Panc1 (cell line): ENCODE measurements at regions not wholly inside any gene's neighbourhood (a gene's known extent, or its start where the extent isn't known, plus 50 kb on each side); places are given as distances from the start of the nearest gene placed in this dataset.

Experiments
- POLR2AphosphoS5 ChIP-seq: IDR thresholded peaks from 2 replicates; pipeline ENCODE4 v1.6.1; 2012; ENCODE audit warnings: mild to moderate bottlenecking, low read depth, low read length, moderate library complexity
- SIN3A ChIP-seq: IDR thresholded peaks from 2 replicates; pipeline ENCODE4 v1.6.1; 2012; ENCODE audit warnings: low read depth, mild to moderate bottlenecking, low read length, moderate library complexity, borderline replicate concordance; ENCODE audit not compliant: insufficient read depth
- TF ChIP-seq, protein P1 (sequence below): fragments of 450-650 bp; IDR thresholded peaks from 2 replicates; pipeline ENCODE4 v1.5.1; 2017; ENCODE audit warnings: mild to moderate bottlenecking
- TF ChIP-seq, protein P2 (sequence below), 2 experiments: IDR thresholded peaks; 2 replicates each; pipeline ENCODE4 v1.6.1; 2011 to 2012; ENCODE audit warnings: low read depth in 2 of 2, control low read depth in 1 of 2, low read length in 1 of 2, mild to moderate bottlenecking in 1 of 2, moderate library complexity in 1 of 2; ENCODE audit not compliant: insufficient read depth in 1 of 2

DNA sequence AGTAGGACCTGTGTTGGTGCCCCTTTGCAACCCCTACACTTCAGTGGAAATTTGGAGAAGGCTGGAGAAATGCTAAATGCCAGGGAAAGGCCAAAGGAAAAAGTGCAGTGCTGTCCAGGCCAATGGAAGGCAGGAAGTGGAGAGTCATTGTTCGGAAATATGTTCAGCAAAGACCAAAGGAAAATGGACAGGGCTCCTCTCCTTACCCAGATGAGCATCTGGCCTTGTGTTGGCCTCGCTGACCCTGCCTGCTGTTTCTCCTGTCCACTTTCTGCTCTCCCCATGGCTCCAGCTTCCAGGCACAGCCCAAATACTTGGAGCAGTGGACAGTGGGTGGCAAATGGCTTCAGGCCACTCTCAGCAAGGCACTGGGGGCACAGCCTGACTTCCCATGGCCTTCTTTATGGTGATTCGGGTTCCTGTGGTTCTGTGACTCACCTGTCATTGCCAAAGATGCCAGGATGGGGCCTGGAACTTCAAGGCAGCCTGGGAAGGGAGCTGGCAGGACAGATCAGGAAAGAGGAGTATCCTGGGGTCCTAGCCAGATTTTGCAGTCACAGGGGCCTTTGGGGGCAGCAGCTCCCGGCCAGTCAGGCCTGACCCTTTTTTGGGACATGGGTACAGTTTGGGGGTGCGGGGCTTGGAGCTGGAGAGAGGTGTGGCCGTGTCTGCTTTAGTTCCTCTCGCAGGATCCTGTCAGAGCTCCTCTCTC, 190.9 kb upstream of the SLC24A3 start:
- no peak for TF ChIP-seq POLR2AphosphoS5
- TF ChIP-seq, protein P1, sequence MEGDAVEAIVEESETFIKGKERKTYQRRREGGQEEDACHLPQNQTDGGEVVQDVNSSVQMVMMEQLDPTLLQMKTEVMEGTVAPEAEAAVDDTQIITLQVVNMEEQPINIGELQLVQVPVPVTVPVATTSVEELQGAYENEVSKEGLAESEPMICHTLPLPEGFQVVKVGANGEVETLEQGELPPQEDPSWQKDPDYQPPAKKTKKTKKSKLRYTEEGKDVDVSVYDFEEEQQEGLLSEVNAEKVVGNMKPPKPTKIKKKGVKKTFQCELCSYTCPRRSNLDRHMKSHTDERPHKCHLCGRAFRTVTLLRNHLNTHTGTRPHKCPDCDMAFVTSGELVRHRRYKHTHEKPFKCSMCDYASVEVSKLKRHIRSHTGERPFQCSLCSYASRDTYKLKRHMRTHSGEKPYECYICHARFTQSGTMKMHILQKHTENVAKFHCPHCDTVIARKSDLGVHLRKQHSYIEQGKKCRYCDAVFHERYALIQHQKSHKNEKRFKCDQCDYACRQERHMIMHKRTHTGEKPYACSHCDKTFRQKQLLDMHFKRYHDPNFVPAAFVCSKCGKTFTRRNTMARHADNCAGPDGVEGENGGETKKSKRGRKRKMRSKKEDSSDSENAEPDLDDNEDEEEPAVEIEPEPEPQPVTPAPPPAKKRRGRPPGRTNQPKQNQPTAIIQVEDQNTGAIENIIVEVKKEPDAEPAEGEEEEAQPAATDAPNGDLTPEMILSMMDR = no peak
- TF ChIP-seq, protein P2, sequence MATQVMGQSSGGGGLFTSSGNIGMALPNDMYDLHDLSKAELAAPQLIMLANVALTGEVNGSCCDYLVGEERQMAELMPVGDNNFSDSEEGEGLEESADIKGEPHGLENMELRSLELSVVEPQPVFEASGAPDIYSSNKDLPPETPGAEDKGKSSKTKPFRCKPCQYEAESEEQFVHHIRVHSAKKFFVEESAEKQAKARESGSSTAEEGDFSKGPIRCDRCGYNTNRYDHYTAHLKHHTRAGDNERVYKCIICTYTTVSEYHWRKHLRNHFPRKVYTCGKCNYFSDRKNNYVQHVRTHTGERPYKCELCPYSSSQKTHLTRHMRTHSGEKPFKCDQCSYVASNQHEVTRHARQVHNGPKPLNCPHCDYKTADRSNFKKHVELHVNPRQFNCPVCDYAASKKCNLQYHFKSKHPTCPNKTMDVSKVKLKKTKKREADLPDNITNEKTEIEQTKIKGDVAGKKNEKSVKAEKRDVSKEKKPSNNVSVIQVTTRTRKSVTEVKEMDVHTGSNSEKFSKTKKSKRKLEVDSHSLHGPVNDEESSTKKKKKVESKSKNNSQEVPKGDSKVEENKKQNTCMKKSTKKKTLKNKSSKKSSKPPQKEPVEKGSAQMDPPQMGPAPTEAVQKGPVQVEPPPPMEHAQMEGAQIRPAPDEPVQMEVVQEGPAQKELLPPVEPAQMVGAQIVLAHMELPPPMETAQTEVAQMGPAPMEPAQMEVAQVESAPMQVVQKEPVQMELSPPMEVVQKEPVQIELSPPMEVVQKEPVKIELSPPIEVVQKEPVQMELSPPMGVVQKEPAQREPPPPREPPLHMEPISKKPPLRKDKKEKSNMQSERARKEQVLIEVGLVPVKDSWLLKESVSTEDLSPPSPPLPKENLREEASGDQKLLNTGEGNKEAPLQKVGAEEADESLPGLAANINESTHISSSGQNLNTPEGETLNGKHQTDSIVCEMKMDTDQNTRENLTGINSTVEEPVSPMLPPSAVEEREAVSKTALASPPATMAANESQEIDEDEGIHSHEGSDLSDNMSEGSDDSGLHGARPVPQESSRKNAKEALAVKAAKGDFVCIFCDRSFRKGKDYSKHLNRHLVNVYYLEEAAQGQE (IDR thresholded peaks at IDR 0.05; ENCODE audit: insufficient read depth in 1 of 2, low read depth in 2 of 2, low read length in 1 of 2) = no peak
- TF ChIP-seq SIN3A = no peak
